ENCODE measurements at regions not wholly inside any gene's neighbourhood (a gene's known extent, or its start where the extent isn't known, plus 50 kb on each side); places are given as distances from the start of the nearest gene placed in this dataset.
"Not testable (repeated sequence)": the region's sequence is repeated elsewhere in the genome, so short reads cannot be mapped to it uniquely, and the experiment has no call there.

GRCh38 chr1:187566354-187566753 lies 737.6 kb downstream of the PLA2G4A start:
- no peak for DNase-seq

GRCh38 chr1:187568067-187568466 lies 739.3 kb downstream of the PLA2G4A start:
- no peak for DNase-seq

- no peak for DNase-seq
Observed at GRCh38 chr1:187570166-187570565, 741.4 kb downstream of the PLA2G4A start.

GRCh38 chr1:187577610-187578009 lies 748.9 kb downstream of the PLA2G4A start:
- no peak for DNase-seq

GRCh38 chr1:187588917-187589316 lies 760.2 kb downstream of the PLA2G4A start:
- no peak for DNase-seq

- DNase-seq, result no peak
Observed at GRCh38 chr1:187605736-187606135, 777.0 kb downstream of the PLA2G4A start.

GRCh38 chr1:187615853-187616735 lies 787.3 kb downstream of the PLA2G4A start:
- DNase-seq, result not testable (repeated sequence)

GRCh38 chr1:187616830-187617229 lies 788.1 kb downstream of the PLA2G4A start:
- not testable (repeated sequence) for DNase-seq

- no peak for DNase-seq
Observed at GRCh38 chr1:187617776-187618175, 789.0 kb downstream of the PLA2G4A start.

GRCh38 chr1:187619175-187619574 lies 790.4 kb downstream of the PLA2G4A start:
- no peak for DNase-seq

- no peak for DNase-seq
Observed at GRCh38 chr1:187621951-187622350, 793.2 kb downstream of the PLA2G4A start.

GRCh38 chr1:187622545-187622944 lies 793.8 kb downstream of the PLA2G4A start:
- no peak for DNase-seq

- DNase-seq, result no peak
Observed at GRCh38 chr1:187624812-187625545, 796.2 kb downstream of the PLA2G4A start.

GRCh38 chr1:187626056-187626455 lies 797.3 kb downstream of the PLA2G4A start:
- no peak for DNase-seq

GRCh38 chr1:187627516-187627915 lies 798.8 kb downstream of the PLA2G4A start:
- DNase-seq, result no peak

GRCh38 chr1:187629075-187629474 lies 800.3 kb downstream of the PLA2G4A start:
- no peak for DNase-seq

- DNase-seq, result no peak
Observed at GRCh38 chr1:187630653-187631380, 802.1 kb downstream of the PLA2G4A start.

- DNase-seq, result no peak
Observed at GRCh38 chr1:187631381-187631675, 802.6 kb downstream of the PLA2G4A start.

- no peak for DNase-seq
Observed at GRCh38 chr1:187631984-187632383, 803.2 kb downstream of the PLA2G4A start.

- DNase-seq, result no peak
Observed at GRCh38 chr1:187634940-187635339, 806.2 kb downstream of the PLA2G4A start.

GRCh38 chr1:187638733-187639434 lies 810.1 kb downstream of the PLA2G4A start:
- DNase-seq, result no peak

- DNase-seq, result no peak
Observed at GRCh38 chr1:187641015-187641414, 812.3 kb downstream of the PLA2G4A start.

GRCh38 chr1:187641463-187641862 lies 812.7 kb downstream of the PLA2G4A start:
- DNase-seq, result no peak

Data from NCI-H1436 (cell line).